Skeletal muscle tissue (tissue), 3 donors: ENCODE measurements at regions not wholly inside any gene's neighbourhood (a gene's known extent, or its start where the extent isn't known, plus 50 kb on each side); places are given as distances from the start of the nearest gene placed in this dataset.

Experiments
- H3K27ac ChIP-seq: one replicate; pipeline ENCODE4 v1.7.0; 2013; ENCODE audit warnings: mild to moderate bottlenecking, low read depth, low read length, inconsistent platforms
- H3K27me3 ChIP-seq, 3 donors: one replicate each; pipeline ENCODE4 v1.7.0; 2013; ENCODE audit warnings: low read length in 3 of 3; ENCODE audit not compliant: control insufficient read depth in 3 of 3, insufficient read depth in 3 of 3
- H3K36me3 ChIP-seq, 3 donors: one replicate each; pipeline ENCODE4 v1.7.0; 2013; ENCODE audit warnings: low read length in 3 of 3; ENCODE audit not compliant: control insufficient read depth in 3 of 3, insufficient read depth in 3 of 3
- H3K4me1 ChIP-seq, 3 donors: one replicate each; pipeline ENCODE4 v1.7.0; 2013; ENCODE audit warnings: low read length in 3 of 3, mild to moderate bottlenecking in 3 of 3; ENCODE audit not compliant: control insufficient read depth in 3 of 3, insufficient read depth in 3 of 3
- H3K4me3 ChIP-seq, 3 donors: one replicate each; pipeline ENCODE4 v1.7.0; 2013; ENCODE audit warnings: low read length in 3 of 3
- H3K9ac ChIP-seq, 3 donors: one replicate each; pipeline ENCODE4 v1.7.0; 2013; ENCODE audit warnings: low read length in 3 of 3, mild to moderate bottlenecking in 3 of 3, moderate library complexity in 2 of 3, low read depth in 1 of 3
- H3K9me3 ChIP-seq, 3 donors: one replicate each; pipeline ENCODE4 v1.7.0; 2013; ENCODE audit warnings: low read length in 3 of 3; ENCODE audit not compliant: control insufficient read depth in 3 of 3
- donor health status: Osteomylitis.

DNA sequence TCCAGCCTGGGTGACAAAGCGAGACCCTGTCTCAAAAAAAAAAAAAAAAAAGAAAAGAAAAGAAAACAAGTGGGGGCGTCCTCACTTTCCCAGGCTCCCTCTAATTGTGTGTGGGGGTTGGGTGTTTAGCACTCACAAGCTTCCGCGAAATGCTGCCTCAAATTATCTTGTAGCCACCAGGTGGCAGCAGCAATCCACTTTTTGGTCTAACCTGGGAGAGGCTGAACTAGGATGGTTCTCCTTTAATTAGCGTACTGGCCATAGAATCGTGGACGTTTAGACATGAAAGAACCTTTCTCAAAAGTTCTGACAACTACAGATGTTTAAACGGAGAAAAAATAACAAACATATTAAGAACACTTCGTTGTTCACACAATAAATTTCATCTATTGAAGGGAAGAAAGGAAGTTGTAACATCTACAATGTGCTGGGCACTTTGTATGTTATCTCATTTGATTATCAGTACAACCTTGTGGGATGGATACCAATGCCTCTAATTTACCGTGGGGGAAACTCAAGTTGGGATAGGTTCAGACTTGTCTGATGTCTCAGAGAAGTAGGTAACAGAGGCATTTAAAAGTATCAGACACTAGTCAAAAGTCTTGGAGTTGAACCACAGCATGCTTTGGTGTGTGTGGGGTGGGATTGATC lies 122.7 kb upstream of the NABP1 start:
- no peak overlapping the region for H3K9ac ChIP-seq
- H3K4me3 ChIP-seq, result no peak overlapping the region
- H3K27me3 ChIP-seq, result no peaks in the 10 kb centered on the region
- no peaks in the 10 kb centered on the region for H3K9me3 ChIP-seq
- peaks cover 0 to under 1% (median 0%) of the 10 kb centered on the region in 3 donors for H3K4me1 ChIP-seq
- no peak overlapping the region for H3K27ac ChIP-seq
- H3K36me3 ChIP-seq, result no peaks in the 10 kb centered on the region

DNA sequence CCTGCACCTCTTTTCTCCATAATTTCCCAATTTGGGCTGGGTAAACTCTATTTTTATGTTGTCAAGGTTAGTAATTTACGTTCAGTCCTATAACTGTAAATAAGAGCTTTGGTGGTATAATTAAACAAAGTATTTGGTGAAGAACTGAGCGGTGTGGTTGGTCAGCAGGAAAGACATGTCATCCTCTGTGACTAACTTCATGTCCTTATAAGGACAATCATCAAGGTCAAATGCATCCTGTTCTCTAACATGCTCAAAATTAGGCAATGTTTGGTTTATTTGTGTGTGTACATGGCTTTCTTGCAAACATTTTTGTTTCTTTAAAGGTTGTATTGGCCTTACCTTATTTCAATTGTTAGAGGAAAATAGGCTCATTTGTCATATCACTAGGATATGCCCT lies 121.5 kb upstream of the NABP1 start:
- Histone ChIP-seq H3K9ac (no peak overlapping the region), H3K9me3 (no peaks in the 10 kb centered on the region), H3K4me3 (no peak overlapping the region), H3K36me3 (no peaks in the 10 kb centered on the region), H3K4me1 (peaks cover 0 to 5% (median 0%) of the 10 kb centered on the region in 3 donors), H3K27ac (no peak overlapping the region), H3K27me3 (no peaks in the 10 kb centered on the region)

- Histone ChIP-seq H3K9me3 (no peaks in the 10 kb centered on the region), H3K27ac (no peak overlapping the region), H3K4me3 (no peak overlapping the region), H3K9ac (no peak overlapping the region), H3K36me3 (no peaks in the 10 kb centered on the region), H3K4me1 (peaks cover 0 to 5% (median 0%) of the 10 kb centered on the region in 3 donors), H3K27me3 (no peaks in the 10 kb centered on the region)
Measured at GRCh38 chr2:191557841-191558240, 120.1 kb upstream of the NABP1 start.

GRCh38 chr2:191559569-191559968 lies 118.4 kb upstream of the NABP1 start:
- no peak overlapping the region for H3K9ac ChIP-seq
- H3K36me3 ChIP-seq, result no peaks in the 10 kb centered on the region

GRCh38 chr2:191560411-191560980 lies 117.4 kb upstream of the NABP1 start:
- Histone ChIP-seq H3K9ac (peak overlapping the region in 1 of 3 donors; percentile 29), H3K27me3 (no peaks in the 10 kb centered on the region), H3K4me3 (no peak overlapping the region), H3K36me3 (no peaks in the 10 kb centered on the region), H3K9me3 (no peaks in the 10 kb centered on the region), H3K4me1 (peaks cover 0 to 5% (median 0%) of the 10 kb centered on the region in 3 donors), H3K27ac (no peak overlapping the region)

More at GRCh38 chr2:191559569-191559968, 118.4 kb upstream of the NABP1 start:
- Histone ChIP-seq H3K27me3 (no peaks in the 10 kb centered on the region), H3K4me1 (peaks cover 0 to 5% (median 0%) of the 10 kb centered on the region in 3 donors), H3K9me3 (no peaks in the 10 kb centered on the region), H3K27ac (no peak overlapping the region), H3K4me3 (no peak overlapping the region)

- H3K9ac ChIP-seq, result no peak overlapping the region
- no peak overlapping the region for H3K4me3 ChIP-seq
- no peaks in the 10 kb centered on the region for H3K36me3 ChIP-seq
- H3K4me1 ChIP-seq, result peaks cover 0 to 5% (median 0%) of the 10 kb centered on the region in 3 donors
- H3K27ac ChIP-seq, result no peak overlapping the region
- H3K9me3 ChIP-seq, result no peaks in the 10 kb centered on the region
- H3K27me3 ChIP-seq, result no peaks in the 10 kb centered on the region
Measured at GRCh38 chr2:191565120-191565519, 112.8 kb upstream of the NABP1 start.

DNA sequence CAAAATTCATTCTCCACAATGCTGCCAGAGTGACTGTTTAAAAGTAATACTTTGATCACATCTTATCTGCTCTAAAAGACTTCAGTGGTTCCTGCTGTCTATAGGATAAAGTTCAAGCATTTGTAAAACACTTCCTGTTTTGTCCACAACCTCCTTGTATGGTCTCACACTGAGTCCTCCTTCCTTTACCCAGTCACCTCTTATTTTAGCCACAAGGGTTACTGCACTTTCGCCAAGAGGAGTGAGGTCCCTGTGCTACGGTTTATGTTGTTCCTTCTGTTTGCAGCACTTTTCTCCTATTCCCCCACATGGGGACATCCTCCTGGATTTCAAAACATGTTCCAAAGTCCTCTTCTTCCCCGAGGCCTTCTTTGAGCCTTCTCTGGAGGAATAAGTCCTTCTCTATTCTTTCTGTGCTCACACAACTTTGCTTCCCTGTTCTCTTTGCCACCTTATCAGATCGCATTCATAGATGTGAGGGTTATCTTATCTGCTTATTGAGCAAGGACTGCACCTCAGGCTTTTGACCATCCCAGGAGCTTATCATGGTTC lies 112.2 kb upstream of the NABP1 start:
- Histone ChIP-seq H3K9ac (no peak overlapping the region), H3K9me3 (no peaks in the 10 kb centered on the region), H3K4me3 (no peak overlapping the region), H3K4me1 (no peaks in the 10 kb centered on the region), H3K27ac (no peak overlapping the region), H3K27me3 (no peaks in the 10 kb centered on the region), H3K36me3 (no peaks in the 10 kb centered on the region)

GRCh38 chr2:191566344-191566743 lies 111.6 kb upstream of the NABP1 start:
- H3K27me3 ChIP-seq, result no peaks in the 10 kb centered on the region
- H3K4me3 ChIP-seq, result no peak overlapping the region
- no peaks in the 10 kb centered on the region for H3K4me1 ChIP-seq
- H3K36me3 ChIP-seq, result no peaks in the 10 kb centered on the region
- no peak overlapping the region for H3K9ac ChIP-seq
- H3K9me3 ChIP-seq, result no peaks in the 10 kb centered on the region
- H3K27ac ChIP-seq, result no peak overlapping the region

GRCh38 chr2:191567206-191567605 lies 110.7 kb upstream of the NABP1 start:
- Histone ChIP-seq H3K4me3 (no peak overlapping the region), H3K9ac (no peak overlapping the region), H3K36me3 (no peaks in the 10 kb centered on the region), H3K9me3 (no peaks in the 10 kb centered on the region), H3K4me1 (no peaks in the 10 kb centered on the region), H3K27ac (no peak overlapping the region), H3K27me3 (no peaks in the 10 kb centered on the region)

DNA sequence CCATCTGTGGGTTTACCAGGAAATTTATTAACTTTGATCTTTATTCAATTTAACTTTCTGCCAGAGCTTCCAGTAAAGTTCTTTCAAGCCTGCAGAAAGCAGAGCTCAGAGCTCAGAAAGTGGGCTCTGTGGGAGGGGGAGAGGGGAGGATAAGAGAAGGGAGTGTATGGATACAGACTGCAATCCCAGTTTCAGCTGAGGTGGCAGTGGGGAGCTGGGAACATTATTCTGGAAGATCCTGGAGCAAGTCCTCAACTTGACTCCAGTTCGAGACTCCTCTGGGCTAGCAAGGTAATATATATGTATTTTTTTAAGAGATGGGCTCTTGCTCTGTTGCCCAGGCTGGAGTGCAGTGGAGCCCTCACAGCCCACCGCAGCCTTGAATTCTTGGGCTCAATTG lies 108.9 kb upstream of the NABP1 start:
- Histone ChIP-seq H3K9me3 (no peaks in the 10 kb centered on the region), H3K27ac (no peak overlapping the region), H3K27me3 (no peaks in the 10 kb centered on the region), H3K4me3 (no peak overlapping the region), H3K36me3 (no peaks in the 10 kb centered on the region), H3K9ac (no peak overlapping the region), H3K4me1 (no peaks in the 10 kb centered on the region)
